ENCODE measurements at regions not wholly inside any gene's neighbourhood (a gene's known extent, or its start where the extent isn't known, plus 50 kb on each side); places are given as distances from the start of the nearest gene placed in this dataset.

DNA sequence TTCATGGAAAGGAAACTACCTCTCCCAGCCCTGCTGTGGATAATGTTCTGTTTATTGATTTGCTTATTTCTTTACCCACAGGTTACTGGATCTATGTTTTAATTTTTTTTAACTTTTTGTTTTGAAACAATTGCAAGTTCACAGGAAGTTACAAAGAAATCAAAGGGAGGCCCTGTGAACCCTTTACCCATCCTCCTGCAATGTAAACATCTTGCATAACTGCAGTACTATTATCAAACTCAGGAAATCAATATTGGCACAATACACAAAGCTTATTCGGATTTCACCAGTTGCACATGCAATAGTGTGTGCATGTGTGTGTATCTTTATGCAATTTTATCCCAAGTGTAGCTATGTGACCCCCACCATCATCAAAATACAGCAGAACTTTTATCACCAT lies 398.0 kb downstream of the BTBD3 start:
- Histone ChIP-seq H3K36me3 (ENCODE audit: control insufficient read depth, insufficient read depth, low read length) (no peaks in the 10 kb centered on the region), H3K4me2 (ENCODE audit: insufficient read depth, low read length) (no peak overlapping the region), H4K20me1 (replicated peaks; ENCODE audit: control insufficient read depth, insufficient read depth, low read length) (no peaks in the 10 kb centered on the region), H3K79me2 (ENCODE audit: control insufficient read depth, insufficient read depth, low read length) (no peaks in the 10 kb centered on the region), H3K9me3 (replicated peaks; ENCODE audit: control insufficient read depth, insufficient read depth, low read depth, low read length) (no peaks in the 10 kb centered on the region), H3K4me3 (no peak overlapping the region), H2AFZ (ENCODE audit: low read depth, low read length) (no peak overlapping the region), H3K9me1 (ENCODE audit: control insufficient read depth, insufficient read depth, low read length) (no peaks in the 10 kb centered on the region), H3K27me3 (ENCODE audit: control insufficient read depth in 2 of 2, insufficient read depth in 2 of 2, low read length in 2 of 2) (no peaks in the 10 kb centered on the region), H3K27ac (ENCODE audit: extremely low read depth, low read depth, low read length) (no peak overlapping the region), H3K4me1 (replicated peaks in 1 of 2; ENCODE audit: control insufficient read depth in 2 of 2, insufficient read depth in 2 of 2, low read length in 2 of 2) (no peaks in the 10 kb centered on the region), H3K9ac (ENCODE audit: insufficient read depth in 1 of 2, low read depth in 2 of 2, low read length in 2 of 2) (no peak overlapping the region)
- TF ChIP-seq KLF16 (IDR thresholded peaks at IDR 0.05) (no peak), ZC3H11A (IDR thresholded peaks at IDR 0.05; ENCODE audit: low read depth, low read length) (no peak), SMARCB1 (IDR thresholded peaks at IDR 0.05; ENCODE audit: insufficient read length, low read depth) (no peak), FUS (optimal IDR thresholded peaks at IDR 0.05; ENCODE audit: low read depth, low read length) (no peak), ELF1 (tag; IDR thresholded peaks at IDR 0.05) (no peak), ZNF232 (CRISPR knock-in tag; IDR thresholded peaks at IDR 0.05) (no peak), ZNF197 (CRISPR knock-in tag; IDR thresholded peaks at IDR 0.05; ENCODE audit: low read depth) (no peak), ZNF584 (CRISPR knock-in tag; IDR thresholded peaks at IDR 0.05; ENCODE audit: low read depth) (no peak), BCOR (IDR thresholded peaks at IDR 0.05) (no peak), MED1 (CRISPR knock-in tag; IDR thresholded peaks at IDR 0.05; ENCODE audit: borderline replicate concordance) (no peak), ZBTB11 (CRISPR knock-in tag; IDR thresholded peaks at IDR 0.05) (no peak), JUN (IDR thresholded peaks at IDR 0.05; ENCODE audit: borderline replicate concordance, low read depth, low read length) (no peak), JUN (CRISPR knock-in tag; IDR thresholded peaks at IDR 0.05; ENCODE audit: borderline replicate concordance) (no peak)
- TF ChIP-seq, protein P1, sequence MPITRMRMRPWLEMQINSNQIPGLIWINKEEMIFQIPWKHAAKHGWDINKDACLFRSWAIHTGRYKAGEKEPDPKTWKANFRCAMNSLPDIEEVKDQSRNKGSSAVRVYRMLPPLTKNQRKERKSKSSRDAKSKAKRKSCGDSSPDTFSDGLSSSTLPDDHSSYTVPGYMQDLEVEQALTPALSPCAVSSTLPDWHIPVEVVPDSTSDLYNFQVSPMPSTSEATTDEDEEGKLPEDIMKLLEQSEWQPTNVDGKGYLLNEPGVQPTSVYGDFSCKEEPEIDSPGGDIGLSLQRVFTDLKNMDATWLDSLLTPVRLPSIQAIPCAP (CRISPR knock-in tag; IDR thresholded peaks at IDR 0.05; ENCODE audit: borderline replicate concordance), result no peak
- TF ChIP-seq, protein P2, sequence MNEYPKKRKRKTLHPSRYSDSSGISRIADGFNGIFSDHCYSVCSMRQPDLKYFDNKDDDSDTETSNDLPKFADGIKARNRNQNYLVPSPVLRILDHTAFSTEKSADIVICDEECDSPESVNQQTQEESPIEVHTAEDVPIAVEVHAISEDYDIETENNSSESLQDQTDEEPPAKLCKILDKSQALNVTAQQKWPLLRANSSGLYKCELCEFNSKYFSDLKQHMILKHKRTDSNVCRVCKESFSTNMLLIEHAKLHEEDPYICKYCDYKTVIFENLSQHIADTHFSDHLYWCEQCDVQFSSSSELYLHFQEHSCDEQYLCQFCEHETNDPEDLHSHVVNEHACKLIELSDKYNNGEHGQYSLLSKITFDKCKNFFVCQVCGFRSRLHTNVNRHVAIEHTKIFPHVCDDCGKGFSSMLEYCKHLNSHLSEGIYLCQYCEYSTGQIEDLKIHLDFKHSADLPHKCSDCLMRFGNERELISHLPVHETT (CRISPR knock-in tag; conservative IDR thresholded peaks at IDR 0.05 in 1 of 2, IDR thresholded peaks at IDR 0.05 in 1 of 2), result no peak
- TF ChIP-seq, protein P3, sequence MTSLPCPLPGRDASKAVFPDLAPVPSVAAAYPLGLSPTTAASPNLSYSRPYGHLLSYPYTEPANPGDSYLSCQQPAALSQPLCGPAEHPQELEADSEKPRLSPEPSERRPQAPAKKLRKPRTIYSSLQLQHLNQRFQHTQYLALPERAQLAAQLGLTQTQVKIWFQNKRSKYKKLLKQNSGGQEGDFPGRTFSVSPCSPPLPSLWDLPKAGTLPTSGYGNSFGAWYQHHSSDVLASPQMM (CRISPR knock-in tag; IDR thresholded peaks at IDR 0.05), result no peak
- ATAC-seq, result no peak
- no peak for DNase-seq (ENCODE audit: extremely low read depth in 1 of 4, low spot score in 3 of 4)
- BruUV-seq (replicated peaks), result no TSS peak
- in situ Hi-C loops (cut with MboI) (no loop called here), intact Hi-C loops (cut with micrococcal nuclease) (no loop called here)
- FAIRE-seq, result no peak
- ChIA-PET CTCF (ENCODE audit: low intra/inter-chr PET ratio) (no interaction called here), POLR2A (no interaction called here)
- 0% methylated on average over 1 of the region's 1 CpG for WGBS (ENCODE audit: insufficient coverage, low coverage, missing lambda C conversion rate)
